HEK293T (cell line): ENCODE measurements at regions not wholly inside any gene's neighbourhood (a gene's known extent, or its start where the extent isn't known, plus 50 kb on each side); places are given as distances from the start of the nearest gene placed in this dataset.

ENCODE experiments used
- CTCF ChIA-PET: fragments of 350-600 bp; formaldehyde crosslinking; extraction: SDS; loops from one replicate; lab custom pipeline; 2021; ENCODE audit warnings: antibody characterized with exemption, inconsistent platforms; lab: Yijun Ruan, JAX
- POLR2A ChIA-PET: fragments of 350-600 bp; formaldehyde crosslinking; extraction: SDS; loops from one replicate; lab custom pipeline; 2020; ENCODE audit warnings: antibody characterized with exemption, inconsistent platforms; lab: Yijun Ruan, JAX
- DNase-seq: peaks from one replicate; pipeline ENCODE4 v3.0.0; 2012; ENCODE audit warnings: mixed read lengths; ENCODE audit errors: extremely low spot score
- ARNT ChIP-seq: fragments of 450-650 bp; IDR thresholded peaks from 2 replicates; pipeline ENCODE4 v1.6.1; 2017; ENCODE audit warnings: mild to moderate bottlenecking
- BHLHE40 ChIP-seq: fragments of 450-650 bp; IDR thresholded peaks from 2 replicates; pipeline ENCODE4 v1.6.1; 2016; ENCODE audit warnings: mild to moderate bottlenecking, moderate library complexity, borderline replicate concordance
- CTBP1 ChIP-seq: fragments of 450-650 bp; IDR thresholded peaks from 2 replicates; pipeline ENCODE4 v1.6.1; 2016; ENCODE audit warnings: borderline replicate concordance
- ELF4 ChIP-seq: fragments of 450-650 bp; IDR thresholded peaks from 2 replicates; pipeline ENCODE4 v1.6.1; 2017; ENCODE audit warnings: antibody characterized with exemption
- FOXA1 ChIP-seq: fragments of 450-650 bp; IDR thresholded peaks from 2 replicates; pipeline ENCODE4 v1.6.1; 2016; ENCODE audit warnings: mild to moderate bottlenecking
- FOXK2 ChIP-seq: fragments of 450-650 bp; IDR thresholded peaks from 2 replicates; pipeline ENCODE4 v1.6.1; 2016; ENCODE audit warnings: mild to moderate bottlenecking
- FOXM1 ChIP-seq: fragments of 450-650 bp; IDR thresholded peaks from 2 replicates; pipeline ENCODE4 v1.6.1; 2017; ENCODE audit warnings: mild to moderate bottlenecking, borderline replicate concordance
- HDGF ChIP-seq: fragments of 450-650 bp; IDR thresholded peaks from 2 replicates; pipeline ENCODE4 v1.6.1; 2017; ENCODE audit warnings: antibody characterized with exemption, borderline replicate concordance
- L3MBTL2 ChIP-seq: fragments of 450-650 bp; conservative IDR thresholded peaks from 2 replicates; pipeline ENCODE4 v1.6.1; 2016; ENCODE audit warnings: mild to moderate bottlenecking
- LEF1 ChIP-seq: fragments of 450-650 bp; IDR thresholded peaks from 2 replicates; pipeline ENCODE4 v1.6.1; 2017; ENCODE audit warnings: mild to moderate bottlenecking, borderline replicate concordance
- NFRKB ChIP-seq: fragments of 450-650 bp; IDR thresholded peaks from 2 replicates; pipeline ENCODE4 v1.6.1; 2016; ENCODE audit warnings: mild to moderate bottlenecking, moderate library complexity
- SP1 ChIP-seq: fragments of 450-650 bp; IDR thresholded peaks from 2 replicates; pipeline ENCODE4 v1.6.1; 2017
- SUZ12 ChIP-seq: fragments of 450-650 bp; IDR thresholded peaks from 2 replicates; pipeline ENCODE4 v1.6.1; 2016; ENCODE audit warnings: mild to moderate bottlenecking
- TARDBP ChIP-seq: fragments of 450-650 bp; IDR thresholded peaks from 2 replicates; pipeline ENCODE4 v1.6.1; 2016
- ZNF384 ChIP-seq: fragments of 450-650 bp; IDR thresholded peaks from 2 replicates; pipeline ENCODE4 v1.6.1; 2016
- TF ChIP-seq, protein P1 (sequence below): fragments of 450-650 bp; IDR thresholded peaks from 2 replicates; pipeline ENCODE4 v1.6.1; 2016

DNA sequence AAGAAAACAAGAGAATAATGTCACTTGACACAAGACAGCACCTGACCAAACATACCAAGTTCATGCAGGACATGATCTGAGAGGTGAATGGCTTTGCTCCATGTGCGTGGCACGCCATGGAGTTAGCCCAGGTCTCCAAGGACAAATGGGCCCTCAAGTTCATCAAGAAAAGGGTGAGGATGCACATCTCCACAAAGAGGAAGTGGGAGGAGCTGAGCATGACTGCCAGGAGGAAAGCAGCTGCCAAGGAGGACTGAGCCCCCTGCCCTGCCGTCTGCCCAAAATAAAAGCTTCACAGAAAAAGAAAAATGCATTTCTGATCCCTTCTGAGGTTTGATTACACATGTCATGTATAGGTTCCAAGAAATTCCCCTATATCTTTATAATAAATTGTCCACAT is 82.0 kb upstream of the TSHZ2 start:
- no peak for DNase-seq
- CTCF ChIA-PET: no interaction called here
- TF ChIP-seq FOXK2: no peak
- TF ChIP-seq TARDBP: no peak
- TF ChIP-seq SUZ12: no peak
- TF ChIP-seq, protein P1, sequence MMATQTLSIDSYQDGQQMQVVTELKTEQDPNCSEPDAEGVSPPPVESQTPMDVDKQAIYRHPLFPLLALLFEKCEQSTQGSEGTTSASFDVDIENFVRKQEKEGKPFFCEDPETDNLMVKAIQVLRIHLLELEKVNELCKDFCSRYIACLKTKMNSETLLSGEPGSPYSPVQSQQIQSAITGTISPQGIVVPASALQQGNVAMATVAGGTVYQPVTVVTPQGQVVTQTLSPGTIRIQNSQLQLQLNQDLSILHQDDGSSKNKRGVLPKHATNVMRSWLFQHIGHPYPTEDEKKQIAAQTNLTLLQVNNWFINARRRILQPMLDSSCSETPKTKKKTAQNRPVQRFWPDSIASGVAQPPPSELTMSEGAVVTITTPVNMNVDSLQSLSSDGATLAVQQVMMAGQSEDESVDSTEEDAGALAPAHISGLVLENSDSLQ: no peak
- TF ChIP-seq ZNF384: no peak
- TF ChIP-seq CTBP1: no peak
- TF ChIP-seq FOXM1: no peak
- no peak for TF ChIP-seq BHLHE40
- TF ChIP-seq ARNT: no peak
- TF ChIP-seq ELF4: no peak
- no peak for TF ChIP-seq LEF1
- TF ChIP-seq NFRKB: no peak
- no peak for TF ChIP-seq FOXA1
- TF ChIP-seq HDGF: no peak
- no peak for TF ChIP-seq SP1
- POLR2A ChIA-PET: no interaction called here

DNA sequence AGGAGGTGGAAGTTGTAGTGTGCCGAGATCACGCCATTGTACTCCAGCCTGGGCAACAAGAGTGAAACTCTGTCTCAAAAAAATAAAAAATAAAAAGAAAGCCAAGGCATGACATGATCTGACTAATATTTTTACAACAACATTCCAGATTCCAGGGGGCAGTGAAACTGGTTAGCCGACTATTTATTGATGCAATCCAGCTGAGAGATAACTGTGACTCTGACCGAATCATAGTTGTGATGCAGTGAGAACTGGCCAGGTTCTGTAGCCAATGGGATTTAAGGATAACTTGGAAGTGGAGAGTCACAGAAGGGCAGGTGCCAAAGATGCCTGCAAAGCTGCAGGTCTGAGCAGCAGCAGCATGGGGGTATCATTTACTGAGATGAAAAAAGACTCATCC is 82.9 kb upstream of the TSHZ2 start:
- DNase-seq: no peak
- no peak for TF ChIP-seq NFRKB
- no peak for TF ChIP-seq FOXK2
- no peak for TF ChIP-seq FOXA1
- TF ChIP-seq ELF4: no peak
- no peak for TF ChIP-seq ZNF384
- TF ChIP-seq, protein P1: no peak
- TF ChIP-seq SUZ12: no peak
- TF ChIP-seq LEF1: no peak
- no peak for TF ChIP-seq L3MBTL2
- no peak for TF ChIP-seq CTBP1
- TF ChIP-seq BHLHE40: no peak
- TF ChIP-seq SP1: no peak
- TF ChIP-seq ARNT: no peak
- no peak for TF ChIP-seq FOXM1
- no peak for TF ChIP-seq HDGF
- TF ChIP-seq TARDBP: no peak
- CTCF ChIA-PET: no interaction called here
- POLR2A ChIA-PET: no interaction called here

DNA sequence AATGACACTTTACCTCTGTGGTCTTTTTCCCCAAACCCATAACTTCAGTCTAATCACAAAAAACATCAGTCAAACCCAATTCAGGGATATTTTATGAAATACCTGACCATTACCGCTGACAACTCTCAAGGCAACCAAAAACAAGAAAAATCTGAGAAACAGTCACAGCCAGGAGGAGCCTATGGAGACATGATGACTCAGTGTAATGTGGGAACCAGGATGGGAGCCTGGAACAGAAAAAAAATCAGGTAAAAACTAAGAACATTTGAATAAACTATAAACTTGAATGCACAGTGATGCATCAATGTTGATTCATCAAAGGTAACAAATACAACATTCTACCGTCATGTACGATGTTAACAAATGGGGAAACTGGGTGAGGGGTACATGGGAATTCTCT is 84.1 kb upstream of the TSHZ2 start:
- CTCF ChIA-PET: no interaction called here
- DNase-seq: no peak
- TF ChIP-seq CTBP1 (no peak), ZNF384 (no peak), BHLHE40 (no peak), TARDBP (no peak), ARNT (no peak), L3MBTL2 (no peak), FOXK2 (no peak)
- TF ChIP-seq, protein P1: no peak
- POLR2A ChIA-PET: no interaction called here

DNA sequence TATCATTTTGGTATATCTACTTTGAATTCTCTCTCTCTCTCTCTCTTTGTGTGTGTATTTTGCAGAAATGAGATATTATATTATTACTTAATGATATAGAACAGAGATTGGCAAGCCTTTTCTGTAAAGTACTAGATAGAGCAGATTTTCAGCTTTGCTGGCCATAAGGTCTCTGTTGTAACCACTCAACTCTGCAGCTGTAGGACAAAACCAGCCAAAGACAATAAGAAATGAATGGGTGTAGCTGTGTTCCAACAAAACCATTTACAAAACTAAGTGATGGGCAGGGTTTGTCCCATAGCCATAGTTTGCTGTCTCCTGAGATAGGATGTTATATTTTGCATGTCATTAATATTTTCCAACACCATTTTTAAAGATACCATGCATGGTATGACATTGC is 91.2 kb upstream of the TSHZ2 start:
- TF ChIP-seq L3MBTL2: no peak
- TF ChIP-seq NFRKB: no peak
- ChIA-PET POLR2A (no interaction called here), CTCF (no interaction called here)
- no peak for DNase-seq

DNA sequence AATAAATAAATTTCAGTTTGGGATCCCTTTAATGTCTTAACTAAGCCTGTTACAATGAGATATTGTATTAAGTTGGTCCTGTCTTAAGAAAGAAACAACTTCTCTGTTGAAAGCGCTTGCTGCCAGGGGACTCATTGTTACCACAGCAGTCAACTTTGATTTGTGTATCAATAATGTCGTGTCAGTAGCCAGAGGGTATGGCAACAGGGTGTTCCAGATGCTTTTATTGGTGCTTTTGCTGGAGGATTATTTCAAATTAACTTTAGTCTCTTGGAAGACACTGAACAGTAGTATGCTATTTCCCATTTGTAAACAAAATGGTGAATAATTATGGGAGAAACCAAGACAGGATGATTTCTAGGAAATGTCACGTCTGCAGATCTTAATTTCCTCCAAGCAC is 91.9 kb upstream of the TSHZ2 start:
- CTCF ChIA-PET: no interaction called here
- TF ChIP-seq NFRKB (no peak), BHLHE40 (no peak), L3MBTL2 (no peak), CTBP1 (no peak), FOXA1 (no peak), LEF1 (no peak)
- TF ChIP-seq, protein P1: no peak
- POLR2A ChIA-PET: no interaction called here
- DNase-seq: no peak

DNA sequence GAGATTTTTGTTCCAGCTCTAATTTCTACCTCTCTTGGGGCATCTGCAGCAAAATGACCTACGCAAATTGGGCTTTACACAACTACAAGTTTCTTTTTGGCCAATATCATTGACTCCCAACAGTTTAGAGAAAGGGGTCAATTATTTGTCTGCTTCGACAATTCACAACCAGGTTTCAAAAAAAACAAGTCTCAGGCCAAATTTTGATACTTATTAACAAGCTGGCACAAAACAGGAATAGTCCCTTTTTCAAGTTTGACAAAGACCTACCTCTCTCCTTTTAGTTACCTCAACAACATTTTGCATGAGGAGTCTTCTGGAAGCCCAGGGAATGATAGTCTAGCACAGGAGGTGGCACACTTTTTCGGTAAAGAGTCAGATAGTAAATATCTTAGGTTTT is 97.9 kb upstream of the TSHZ2 start:
- POLR2A ChIA-PET: no interaction called here
- no peak for DNase-seq
- TF ChIP-seq TARDBP (no peak), LEF1 (no peak), ELF4 (no peak), BHLHE40 (no peak), SUZ12 (no peak), L3MBTL2 (no peak), FOXK2 (no peak), HDGF (no peak), ARNT (no peak), NFRKB (no peak), FOXM1 (no peak), SP1 (no peak), FOXA1 (no peak), ZNF384 (no peak), CTBP1 (no peak)
- TF ChIP-seq, protein P1: no peak
- CTCF ChIA-PET: no interaction called here
